ENCODE measurements at regions not wholly inside any gene's neighbourhood (a gene's known extent, or its start where the extent isn't known, plus 50 kb on each side); places are given as distances from the start of the nearest gene placed in this dataset.
"Not testable (repeated sequence)": the region's sequence is repeated elsewhere in the genome, so short reads cannot be mapped to it uniquely, and the experiment has no call there.

DNA sequence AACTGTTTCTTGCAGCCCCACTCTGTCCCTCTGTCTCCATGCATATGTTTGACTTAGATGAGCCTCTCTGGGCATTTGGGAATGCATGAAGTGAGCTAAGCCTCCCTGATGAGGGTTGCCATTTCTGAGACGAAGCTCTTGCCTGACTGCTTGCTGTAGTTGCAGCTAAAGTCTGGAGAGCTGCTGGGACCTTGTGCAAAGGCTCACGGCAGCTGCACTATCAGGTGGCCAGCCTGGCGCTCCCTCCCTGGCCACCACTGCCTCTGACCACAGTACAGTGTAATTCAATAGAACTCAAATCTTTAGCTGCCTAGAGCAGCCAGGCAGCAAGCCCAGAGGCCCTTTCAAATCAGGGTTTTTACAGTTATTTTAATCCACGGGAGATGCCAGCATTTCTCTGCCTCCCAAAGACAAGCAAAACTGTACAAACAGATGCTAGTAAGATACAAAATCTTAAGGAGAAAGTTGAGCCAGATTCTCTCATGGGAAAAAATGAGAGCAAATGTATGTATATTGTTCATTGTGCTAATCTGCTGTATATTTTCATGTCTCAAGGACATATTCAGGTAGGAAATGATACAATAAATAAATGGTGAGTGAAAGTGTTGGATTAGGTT lies 1522.5 kb downstream of the KHDRBS2 start:
- H3K27ac ChIP-seq; DNase-seq (ENCODE audit: low spot score); POLR2A ChIA-PET (ENCODE audit: low non-redundant PET); CTCF ChIA-PET: not testable (repeated sequence)

- POLR2A ChIA-PET (ENCODE audit: low non-redundant PET); DNase-seq (ENCODE audit: low spot score); CTCF ChIA-PET; H3K27ac ChIP-seq: not testable (repeated sequence)
Observed at GRCh38 chr6:60760928-60761327, 1525.1 kb downstream of the KHDRBS2 start.

GRCh38 chr6:60759149-60759825 lies 1526.7 kb downstream of the KHDRBS2 start:
- DNase-seq (ENCODE audit: low spot score); POLR2A ChIA-PET (ENCODE audit: low non-redundant PET); CTCF ChIA-PET; H3K27ac ChIP-seq: not testable (repeated sequence)

DNA sequence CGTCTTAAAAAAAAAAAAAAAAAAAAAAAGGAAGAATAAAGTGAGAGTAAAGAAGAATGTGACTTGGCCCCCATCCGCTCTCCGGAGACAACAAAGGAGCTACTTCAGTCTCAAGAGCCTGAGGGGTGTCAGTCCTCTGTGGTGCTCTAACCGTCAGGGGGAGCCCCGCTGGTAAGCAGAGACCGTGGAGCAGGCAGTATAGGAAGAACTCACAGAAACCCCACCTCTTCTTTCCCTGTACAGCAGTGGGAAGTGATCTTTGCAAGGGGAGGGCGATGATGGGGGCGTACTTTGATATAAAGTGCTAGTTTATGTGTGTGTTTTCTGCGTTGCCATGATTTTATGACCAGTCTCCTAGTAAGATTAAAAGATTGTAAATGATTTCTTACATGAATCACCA lies 1527.3 kb downstream of the KHDRBS2 start:
- CTCF ChIA-PET; DNase-seq (ENCODE audit: low spot score); H3K27ac ChIP-seq; POLR2A ChIA-PET (ENCODE audit: low non-redundant PET): not testable (repeated sequence)

GRCh38 chr6:60754879-60755278 lies 1531.1 kb downstream of the KHDRBS2 start:
- ChIA-PET POLR2A (ENCODE audit: low non-redundant PET) (no interaction called here), CTCF (interaction anchor here (0.6 kb wide), 1 partner anchor 550 kb away, joined by 3 read pairs; no protein-coding TSS in a partner anchor)
- no peak for TF ChIP-seq CTCF (conservative IDR thresholded peaks at IDR 0.05; ENCODE audit: low read depth)
- no peak for DNase-seq (ENCODE audit: low spot score)
- H3K27ac ChIP-seq = no peak overlapping the region

GRCh38 chr6:60750353-60751081 lies 1535.5 kb downstream of the KHDRBS2 start:
- H3K27ac ChIP-seq; CTCF ChIA-PET; POLR2A ChIA-PET (ENCODE audit: low non-redundant PET); DNase-seq (ENCODE audit: low spot score): not testable (repeated sequence)

DNA sequence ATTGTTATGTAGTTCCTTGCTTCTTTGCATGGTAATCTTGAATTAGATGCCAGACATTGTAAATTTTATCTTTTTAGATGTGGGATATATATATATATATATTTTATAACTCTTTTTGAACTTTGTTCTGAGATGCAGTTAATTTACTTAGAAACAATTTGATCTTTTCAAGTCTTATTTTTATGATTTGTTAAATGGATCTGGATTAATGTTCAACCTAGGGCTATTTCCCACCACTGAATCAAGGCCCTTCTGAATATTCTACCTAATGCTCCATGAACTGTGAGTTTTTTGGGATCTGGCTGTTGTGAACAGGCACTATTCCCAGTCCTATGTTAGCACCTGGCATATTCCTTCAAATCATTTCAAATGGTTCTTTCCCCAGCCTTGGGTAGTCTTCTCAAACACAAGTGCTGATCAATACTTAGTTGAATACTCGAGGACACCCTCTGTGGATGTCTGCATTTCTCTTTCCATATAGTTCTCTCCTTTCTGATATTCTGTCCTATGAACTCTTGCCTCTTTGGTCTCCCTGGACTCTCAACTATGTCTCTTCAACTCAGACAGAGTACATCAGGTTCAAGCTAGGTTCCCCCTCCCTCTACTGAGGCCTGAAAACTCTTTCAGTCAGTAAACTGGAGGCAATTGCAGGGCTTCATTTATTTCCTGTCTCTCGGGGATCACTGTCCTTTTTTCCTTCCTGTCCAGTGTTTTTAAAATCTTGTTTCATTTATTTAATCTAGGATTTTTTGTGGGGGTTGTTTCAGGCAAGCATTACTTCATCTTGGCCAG lies 1538.1 kb downstream of the KHDRBS2 start:
- H3K27ac ChIP-seq; POLR2A ChIA-PET (ENCODE audit: low non-redundant PET); DNase-seq (ENCODE audit: low spot score); CTCF ChIA-PET: not testable (repeated sequence)

DNA sequence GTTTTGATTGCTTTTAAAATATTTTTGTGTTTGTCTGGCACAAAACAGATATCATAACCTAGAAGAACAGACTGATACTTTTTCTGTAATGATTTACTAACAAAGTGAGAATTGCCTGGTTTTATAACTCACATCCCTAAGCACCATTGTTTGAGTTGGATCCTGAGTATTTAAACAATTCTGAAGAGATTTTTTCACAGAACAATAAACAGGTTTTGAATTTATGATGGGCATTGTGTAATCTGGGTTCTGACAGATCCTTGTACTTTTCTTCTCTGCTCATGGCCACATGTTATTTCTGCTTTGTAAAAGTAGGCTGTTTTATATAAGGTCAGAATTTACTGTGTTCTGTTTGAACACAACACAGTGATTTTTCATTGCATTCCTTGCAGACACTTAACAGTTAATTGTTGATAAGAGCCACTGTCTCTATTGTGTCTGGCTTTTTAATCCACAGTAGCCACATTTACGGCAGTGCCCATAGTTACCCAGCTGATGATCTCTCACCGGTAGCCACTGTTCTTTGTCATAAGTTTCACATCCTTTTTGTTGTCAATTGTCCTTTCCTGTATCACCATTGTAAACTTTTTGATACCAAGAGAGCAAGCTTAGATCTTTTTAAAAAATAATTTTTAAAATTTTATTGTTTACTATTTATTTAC lies 1548.1 kb downstream of the KHDRBS2 start:
- H3K27ac ChIP-seq; DNase-seq (ENCODE audit: low spot score); POLR2A ChIA-PET (ENCODE audit: low non-redundant PET); CTCF ChIA-PET: not testable (repeated sequence)

DNA sequence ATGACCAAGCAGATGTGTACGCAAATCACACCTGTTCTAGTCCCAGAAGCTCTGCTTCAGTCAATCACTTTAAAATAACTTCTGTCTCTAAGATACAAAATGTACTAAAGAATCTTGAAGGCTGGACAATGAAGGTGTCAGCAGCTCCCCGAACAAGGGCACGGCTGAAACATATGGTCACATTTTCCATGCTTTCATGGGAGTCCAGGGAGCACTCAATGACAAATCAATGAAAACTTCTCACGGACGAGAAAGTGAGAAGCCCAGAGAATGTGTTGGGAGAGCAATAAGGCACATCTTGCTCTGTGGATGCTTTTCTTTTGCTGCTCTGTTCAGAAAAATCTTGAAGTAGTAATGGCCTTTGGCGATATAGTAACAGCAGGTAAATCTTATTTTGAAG lies 1548.7 kb downstream of the KHDRBS2 start:
- CTCF ChIA-PET; POLR2A ChIA-PET (ENCODE audit: low non-redundant PET); H3K27ac ChIP-seq; DNase-seq (ENCODE audit: low spot score): not testable (repeated sequence)

DNA sequence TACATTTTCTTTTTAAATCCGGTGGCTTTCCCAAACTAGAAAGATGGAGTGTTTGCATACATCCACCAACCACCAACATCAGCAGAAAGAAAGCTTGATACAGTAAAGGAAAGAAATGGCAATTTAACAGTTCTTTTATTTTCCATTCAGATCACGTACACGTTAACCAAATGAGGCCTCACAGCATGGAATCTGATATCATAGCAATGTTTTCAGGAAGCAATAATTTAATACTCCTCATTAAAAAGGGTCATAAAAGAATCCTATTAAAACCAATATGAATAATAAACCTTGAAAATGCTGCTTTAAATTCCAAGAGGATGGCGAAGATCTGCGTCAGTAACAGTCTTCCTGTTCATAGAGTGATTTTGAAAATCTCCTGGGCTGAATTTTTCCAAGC lies 1562.1 kb downstream of the KHDRBS2 start:
- DNase-seq (ENCODE audit: low spot score); POLR2A ChIA-PET (ENCODE audit: low non-redundant PET); CTCF ChIA-PET; H3K27ac ChIP-seq: not testable (repeated sequence)

DNA sequence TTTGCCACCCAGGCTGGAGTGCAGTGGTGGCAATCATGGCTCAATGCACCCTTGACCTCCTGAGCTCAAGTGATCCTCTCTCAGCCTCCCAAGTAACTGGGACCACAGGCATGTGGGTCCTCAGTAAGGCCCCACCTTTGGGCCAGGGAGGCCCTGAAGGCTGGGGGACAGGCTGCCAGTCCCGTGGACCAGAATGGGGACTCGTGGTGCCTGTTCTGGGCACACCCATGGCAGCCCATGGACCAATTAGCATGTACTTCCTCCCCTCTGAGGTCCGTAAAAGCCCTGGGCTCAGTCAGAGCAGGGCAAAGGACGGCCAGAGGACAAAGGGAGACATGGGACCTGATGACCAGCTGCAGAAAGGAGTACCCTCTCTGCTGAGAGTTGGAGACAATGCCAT lies 1590.8 kb downstream of the KHDRBS2 start:
- no peak for DNase-seq (ENCODE audit: low spot score)
- no peak for TF ChIP-seq CTCF (conservative IDR thresholded peaks at IDR 0.05; ENCODE audit: low read depth)
- POLR2A ChIA-PET (ENCODE audit: low non-redundant PET) = no interaction called here
- H3K27ac ChIP-seq = no peak overlapping the region
- CTCF ChIA-PET = no interaction called here
